ENCODE measurements at regions not wholly inside any gene's neighbourhood (a gene's known extent, or its start where the extent isn't known, plus 50 kb on each side); places are given as distances from the start of the nearest gene placed in this dataset.

GRCh38 chr5:104793031-104793754 lies 1230.6 kb upstream of the NUDT12 start:
- H3K27me3 ChIP-seq (replicated peaks in 1 of 2; ENCODE audit: control insufficient read depth in 2 of 2, extremely low read depth in 1 of 2, insufficient read depth in 2 of 2, low read length in 1 of 2): no peaks in the 10 kb centered on the region
- DNase-seq (no peak), ATAC-seq (replicated peaks in 1 of 4) (no peak)
- Mint-ChIP-seq H3K27me3 (no peaks in the 10 kb centered on the region), H3K4me1 (no peaks in the 10 kb centered on the region), H3K27ac (no peak overlapping the region), H3K9me3 (peaks cover 0 to 8% (median 0%) of the 10 kb centered on the region in 3 donors), H3K4me3 (no peak overlapping the region), H3K36me3 (no peaks in the 10 kb centered on the region)
- H3K27ac ChIP-seq (ENCODE audit: low read length): no peak overlapping the region
- ChIA-PET POLR2A (no interaction called here), CTCF (no interaction called here)
- WGBS (ENCODE audit: insufficient coverage): no CpG with 5 or more reads among the region's 4 CpGs
- no peak overlapping the region for H3K4me3 ChIP-seq (ENCODE audit: control insufficient read depth in 1 of 2, extremely low read depth in 1 of 2, low read length in 1 of 2)
- H3K36me3 ChIP-seq (ENCODE audit: control insufficient read depth in 2 of 2, extremely low read depth in 1 of 2, insufficient read depth in 1 of 2, low read length in 1 of 2): no peaks in the 10 kb centered on the region
- H3K4me1 ChIP-seq (ENCODE audit: control insufficient read depth in 1 of 2, extremely low read depth in 1 of 2, insufficient read depth in 2 of 2, low read length in 2 of 2): no peaks in the 10 kb centered on the region
- no peaks in the 10 kb centered on the region for H3K9me3 ChIP-seq

- Mint-ChIP-seq H3K4me3 (no peak overlapping the region), H3K27me3 (no peaks in the 10 kb centered on the region), H3K9me3 (peaks cover 8 to 25% (median 17%) of the 10 kb centered on the region in 3 donors), H3K36me3 (no peaks in the 10 kb centered on the region), H3K27ac (no peak overlapping the region), H3K4me1 (no peaks in the 10 kb centered on the region)
- ChIA-PET POLR2A (no interaction called here), CTCF (no interaction called here)
- no peaks in the 10 kb centered on the region for H3K36me3 ChIP-seq (ENCODE audit: control insufficient read depth in 2 of 2, extremely low read depth in 1 of 2, insufficient read depth in 1 of 2, low read length in 1 of 2)
- WGBS (ENCODE audit: insufficient coverage): no CpG with 5 or more reads among the region's 1 CpG
- no peaks in the 10 kb centered on the region for H3K27me3 ChIP-seq (replicated peaks in 1 of 2; ENCODE audit: control insufficient read depth in 2 of 2, extremely low read depth in 1 of 2, insufficient read depth in 2 of 2, low read length in 1 of 2)
- H3K4me1 ChIP-seq (ENCODE audit: control insufficient read depth in 1 of 2, extremely low read depth in 1 of 2, insufficient read depth in 2 of 2, low read length in 2 of 2): no peaks in the 10 kb centered on the region
- H3K9me3 ChIP-seq: no peaks in the 10 kb centered on the region
- no peak overlapping the region for H3K27ac ChIP-seq (ENCODE audit: low read length)
- no peak for DNase-seq
- ATAC-seq (replicated peaks in 1 of 4): no peak
- no peak overlapping the region for H3K4me3 ChIP-seq (ENCODE audit: control insufficient read depth in 1 of 2, extremely low read depth in 1 of 2, low read length in 1 of 2)
These were observed 1226.8 kb upstream of the NUDT12 start for GRCh38 chr5:104789366-104789765.

- Mint-ChIP-seq H3K9me3 (peaks cover 8 to 25% (median 20%) of the 10 kb centered on the region in 3 donors), H3K27ac (no peak overlapping the region), H3K4me3 (no peak overlapping the region), H3K4me1 (no peaks in the 10 kb centered on the region), H3K36me3 (no peaks in the 10 kb centered on the region), H3K27me3 (no peaks in the 10 kb centered on the region)
- H3K36me3 ChIP-seq (ENCODE audit: control insufficient read depth in 2 of 2, extremely low read depth in 1 of 2, insufficient read depth in 1 of 2, low read length in 1 of 2): no peaks in the 10 kb centered on the region
- DNase-seq: no peak
- no peaks in the 10 kb centered on the region for H3K27me3 ChIP-seq (replicated peaks in 1 of 2; ENCODE audit: control insufficient read depth in 2 of 2, extremely low read depth in 1 of 2, insufficient read depth in 2 of 2, low read length in 1 of 2)
- 75% methylated on average over 2 of the region's 2 CpGs for WGBS (ENCODE audit: insufficient coverage)
- no peak overlapping the region for H3K27ac ChIP-seq (ENCODE audit: low read length)
- no peak overlapping the region for H3K4me3 ChIP-seq (ENCODE audit: control insufficient read depth in 1 of 2, extremely low read depth in 1 of 2, low read length in 1 of 2)
- no peaks in the 10 kb centered on the region for H3K4me1 ChIP-seq (ENCODE audit: control insufficient read depth in 1 of 2, extremely low read depth in 1 of 2, insufficient read depth in 2 of 2, low read length in 2 of 2)
- POLR2A ChIA-PET: no interaction called here
- CTCF ChIA-PET: no interaction called here
- ATAC-seq (replicated peaks in 1 of 4): no peak
- H3K9me3 ChIP-seq: no peaks in the 10 kb centered on the region
These were observed 1222.5 kb upstream of the NUDT12 start for GRCh38 chr5:104785097-104785496.

- Mint-ChIP-seq H3K27ac (no peak overlapping the region), H3K36me3 (no peaks in the 10 kb centered on the region), H3K27me3 (no peaks in the 10 kb centered on the region), H3K4me1 (no peaks in the 10 kb centered on the region), H3K9me3 (peaks cover 0 to 19% (median 12%) of the 10 kb centered on the region in 3 donors), H3K4me3 (no peak overlapping the region)
- Histone ChIP-seq H3K9me3 (no peaks in the 10 kb centered on the region), H3K4me3 (ENCODE audit: control insufficient read depth in 1 of 2, extremely low read depth in 1 of 2, low read length in 1 of 2) (no peak overlapping the region), H3K36me3 (ENCODE audit: control insufficient read depth in 2 of 2, extremely low read depth in 1 of 2, insufficient read depth in 1 of 2, low read length in 1 of 2) (no peaks in the 10 kb centered on the region), H3K4me1 (ENCODE audit: control insufficient read depth in 1 of 2, extremely low read depth in 1 of 2, insufficient read depth in 2 of 2, low read length in 2 of 2) (no peaks in the 10 kb centered on the region), H3K27ac (ENCODE audit: low read length) (no peak overlapping the region), H3K27me3 (replicated peaks in 1 of 2; ENCODE audit: control insufficient read depth in 2 of 2, extremely low read depth in 1 of 2, insufficient read depth in 2 of 2, low read length in 1 of 2) (no peaks in the 10 kb centered on the region)
- POLR2A ChIA-PET: no interaction called here
- CTCF ChIA-PET: interaction anchor here in 1 of 2 donors (0.7 kb wide), 1 partner anchor 1011 kb away, joined by 4 read pairs; no protein-coding TSS in a partner anchor
- WGBS (ENCODE audit: insufficient coverage): 100% methylated on average over 5 of the region's 8 CpGs
- DNase-seq: no peak
- ATAC-seq (replicated peaks in 1 of 4): no peak
These were observed 1211.8 kb upstream of the NUDT12 start for GRCh38 chr5:104774372-104774771.

- no peak overlapping the region for H3K4me3 Mint-ChIP-seq
- H3K27me3 ChIP-seq (replicated peaks in 1 of 2; ENCODE audit: control insufficient read depth in 2 of 2, extremely low read depth in 1 of 2, insufficient read depth in 2 of 2, low read length in 1 of 2): no peaks in the 10 kb centered on the region
- WGBS (ENCODE audit: insufficient coverage): no CpG with 5 or more reads among the region's 2 CpGs
- H3K27ac ChIP-seq (ENCODE audit: low read length): no peak overlapping the region
- no peak for ATAC-seq (replicated peaks in 1 of 4)
- no peaks in the 10 kb centered on the region for H3K4me1 Mint-ChIP-seq
- H3K36me3 ChIP-seq (ENCODE audit: control insufficient read depth in 2 of 2, extremely low read depth in 1 of 2, insufficient read depth in 1 of 2, low read length in 1 of 2): no peaks in the 10 kb centered on the region
- ChIA-PET CTCF (no interaction called here), POLR2A (no interaction called here)
- no peaks in the 10 kb centered on the region for H3K36me3 Mint-ChIP-seq
- no peaks in the 10 kb centered on the region for H3K9me3 ChIP-seq
- H3K4me3 ChIP-seq (ENCODE audit: control insufficient read depth in 1 of 2, extremely low read depth in 1 of 2, low read length in 1 of 2): no peak overlapping the region
- no peaks in the 10 kb centered on the region for H3K4me1 ChIP-seq (ENCODE audit: control insufficient read depth in 1 of 2, extremely low read depth in 1 of 2, insufficient read depth in 2 of 2, low read length in 2 of 2)
- no peak overlapping the region for H3K27ac Mint-ChIP-seq
- H3K9me3 Mint-ChIP-seq: peaks cover 4 to 21% (median 4%) of the 10 kb centered on the region in 3 donors
- DNase-seq: no peak
- no peaks in the 10 kb centered on the region for H3K27me3 Mint-ChIP-seq
These were observed 1201.6 kb upstream of the NUDT12 start for GRCh38 chr5:104764197-104764596.

- H3K27me3 ChIP-seq (replicated peaks in 1 of 2; ENCODE audit: control insufficient read depth in 2 of 2, extremely low read depth in 1 of 2, insufficient read depth in 2 of 2, low read length in 1 of 2): no peaks in the 10 kb centered on the region
- no peaks in the 10 kb centered on the region for H3K36me3 ChIP-seq (ENCODE audit: control insufficient read depth in 2 of 2, extremely low read depth in 1 of 2, insufficient read depth in 1 of 2, low read length in 1 of 2)
- no peaks in the 10 kb centered on the region for H3K27me3 Mint-ChIP-seq
- no peak overlapping the region for H3K27ac ChIP-seq (ENCODE audit: low read length)
- ChIA-PET POLR2A (no interaction called here), CTCF (no interaction called here)
- no peaks in the 10 kb centered on the region for H3K36me3 Mint-ChIP-seq
- ATAC-seq (replicated peaks in 1 of 4) (no peak), DNase-seq (no peak)
- peaks cover 4 to 20% (median 6%) of the 10 kb centered on the region in 3 donors for H3K9me3 Mint-ChIP-seq
- no peaks in the 10 kb centered on the region for H3K9me3 ChIP-seq
- no peak overlapping the region for H3K4me3 ChIP-seq (ENCODE audit: control insufficient read depth in 1 of 2, extremely low read depth in 1 of 2, low read length in 1 of 2)
- H3K4me1 Mint-ChIP-seq: no peaks in the 10 kb centered on the region
- H3K4me1 ChIP-seq (ENCODE audit: control insufficient read depth in 1 of 2, extremely low read depth in 1 of 2, insufficient read depth in 2 of 2, low read length in 2 of 2): no peaks in the 10 kb centered on the region
- H3K27ac Mint-ChIP-seq: no peak overlapping the region
- whole genome bisulfite sequencing (ENCODE audit: insufficient coverage): no CpG with 5 or more reads among the region's 1 CpG
- no peak overlapping the region for H3K4me3 Mint-ChIP-seq
These were observed 1200.6 kb upstream of the NUDT12 start for GRCh38 chr5:104763216-104763615.

GRCh38 chr5:104757915-104758314 lies 1195.3 kb upstream of the NUDT12 start:
- Mint-ChIP-seq H3K9me3 (peaks cover 11 to 17% (median 13%) of the 10 kb centered on the region in 3 donors), H3K36me3 (no peaks in the 10 kb centered on the region), H3K27ac (no peak overlapping the region), H3K27me3 (no peaks in the 10 kb centered on the region), H3K4me3 (no peak overlapping the region), H3K4me1 (no peaks in the 10 kb centered on the region)
- ATAC-seq (replicated peaks in 1 of 4): no peak
- Histone ChIP-seq H3K9me3 (no peaks in the 10 kb centered on the region), H3K36me3 (ENCODE audit: control insufficient read depth in 2 of 2, extremely low read depth in 1 of 2, insufficient read depth in 1 of 2, low read length in 1 of 2) (no peaks in the 10 kb centered on the region), H3K27ac (ENCODE audit: low read length) (no peak overlapping the region), H3K27me3 (replicated peaks in 1 of 2; ENCODE audit: control insufficient read depth in 2 of 2, extremely low read depth in 1 of 2, insufficient read depth in 2 of 2, low read length in 1 of 2) (no peaks in the 10 kb centered on the region), H3K4me3 (ENCODE audit: control insufficient read depth in 1 of 2, extremely low read depth in 1 of 2, low read length in 1 of 2) (no peak overlapping the region), H3K4me1 (ENCODE audit: control insufficient read depth in 1 of 2, extremely low read depth in 1 of 2, insufficient read depth in 2 of 2, low read length in 2 of 2) (no peaks in the 10 kb centered on the region)
- ChIA-PET CTCF (no interaction called here), POLR2A (no interaction called here)
- DNase-seq: no peak
- no CpG with 5 or more reads among the region's 1 CpG for WGBS (ENCODE audit: insufficient coverage)

Data from T-cell (primary cell).